A673 (cell line): ENCODE measurements at regions not wholly inside any gene's neighbourhood (a gene's known extent, or its start where the extent isn't known, plus 50 kb on each side); places are given as distances from the start of the nearest gene placed in this dataset.

Source experiments
- BruUV-seq: library from RNA; stranded (reverse); fragments of 400-500 nt; replicated peaks from 2 replicates; lab custom pipeline; 2021; lab: Mats Ljungman, UMichigan
- CTCF ChIA-PET: fragments of 300-600 bp; sonication (Branson Sonifier 250); formaldehyde crosslinking; loops from one replicate; lab custom pipeline; 2022; ENCODE audit warnings: antibody characterized with exemption; lab: Charles Lee
- POLR2A ChIA-PET: fragments of 300-600 bp; sonication (Branson Sonifier 250); formaldehyde crosslinking; loops from one replicate; lab custom pipeline; 2022; ENCODE audit warnings: antibody characterized with exemption; ENCODE audit not compliant: low non-redundant PET; lab: Charles Lee
- DNase-seq: peaks from one replicate; pipeline ENCODE4 v3.0.0-alpha.2; 2015; ENCODE audit warnings: low spot score
- H3K27ac ChIP-seq: fragments of 200-600 bp; sonication (generic); 2 replicates; pipeline ENCODE4 v1.5.1; 2016; ENCODE audit warnings: mixed run types, low read depth, mild to moderate bottlenecking, mixed read lengths, antibody characterized with exemption, low read length; ENCODE audit not compliant: poor library complexity, severe bottlenecking
- H3K27me3 ChIP-seq: fragments of 200-600 bp; sonication (generic); replicated peaks from 2 replicates; pipeline ENCODE4 v1.6.1; 2017; ENCODE audit warnings: mixed run types, low read depth, mild to moderate bottlenecking, mixed read lengths, antibody characterized with exemption, low read length; ENCODE audit not compliant: insufficient read depth, poor library complexity
- H3K36me3 ChIP-seq: fragments of 200-600 bp; sonication (generic); 2 replicates; pipeline ENCODE4 v1.6.1; 2016; ENCODE audit warnings: mixed run types, mild to moderate bottlenecking, mixed read lengths, antibody characterized with exemption, low read length; ENCODE audit not compliant: insufficient read depth, poor library complexity, severe bottlenecking
- H3K4me1 ChIP-seq: fragments of 200-600 bp; sonication (generic); 2 replicates; pipeline ENCODE4 v1.6.1; 2017; ENCODE audit warnings: mixed run types, mild to moderate bottlenecking, mixed read lengths, antibody characterized with exemption, low read length; ENCODE audit not compliant: insufficient read depth, poor library complexity, severe bottlenecking
- H3K4me3 ChIP-seq: fragments of 200-600 bp; sonication (generic); 2 replicates; pipeline ENCODE4 v1.5.1; 2016; ENCODE audit warnings: low read depth, mixed run types, mild to moderate bottlenecking, mixed read lengths, low read length; ENCODE audit not compliant: poor library complexity, severe bottlenecking
- H3K9me3 ChIP-seq: fragments of 200-600 bp; sonication (generic); 2 replicates; pipeline ENCODE4 v1.6.1; 2016; ENCODE audit warnings: mixed run types, low read depth, mild to moderate bottlenecking, mixed read lengths, antibody characterized with exemption, low read length; ENCODE audit not compliant: poor library complexity, severe bottlenecking
- EZH2 ChIP-seq: fragments of 200-600 bp; sonication (generic); IDR thresholded peaks from 2 replicates; pipeline ENCODE4 v1.6.1; 2017; ENCODE audit warnings: borderline replicate concordance, low read depth, mild to moderate bottlenecking, mixed read lengths, antibody characterized with exemption, low read length; ENCODE audit not compliant: poor library complexity, severe bottlenecking
- intact Hi-C: fragments of 100-400 bp; cut with micrococcal nuclease; formaldehyde crosslinking; loops from one replicate; pipeline ENCODE4 v1.10.0; 2022; ENCODE audit not compliant: unreplicated experiment
- TF ChIP-seq, protein P1 (sequence below): fragments of 300-800, 200-600 bp; sonication (generic); conservative IDR thresholded peaks from 2 replicates; pipeline ENCODE4 v1.5.1; 2017; ENCODE audit warnings: low read depth, mild to moderate bottlenecking, antibody characterized with exemption, low read length, moderate library complexity, mixed read lengths

- ChIA-PET CTCF (no interaction called here), POLR2A (no interaction called here)
- H3K27ac ChIP-seq: no peak overlapping the region
Observed at GRCh38 chr16:79263425-79263824, 337.1 kb downstream of the MAF start.

More at GRCh38 chr16:79263425-79263824, 337.1 kb downstream of the MAF start:
- H3K36me3 ChIP-seq: no peaks in the 10 kb centered on the region
- no peaks in the 10 kb centered on the region for H3K9me3 ChIP-seq
- H3K27me3 ChIP-seq: no peaks in the 10 kb centered on the region
- TF ChIP-seq, protein P1, sequence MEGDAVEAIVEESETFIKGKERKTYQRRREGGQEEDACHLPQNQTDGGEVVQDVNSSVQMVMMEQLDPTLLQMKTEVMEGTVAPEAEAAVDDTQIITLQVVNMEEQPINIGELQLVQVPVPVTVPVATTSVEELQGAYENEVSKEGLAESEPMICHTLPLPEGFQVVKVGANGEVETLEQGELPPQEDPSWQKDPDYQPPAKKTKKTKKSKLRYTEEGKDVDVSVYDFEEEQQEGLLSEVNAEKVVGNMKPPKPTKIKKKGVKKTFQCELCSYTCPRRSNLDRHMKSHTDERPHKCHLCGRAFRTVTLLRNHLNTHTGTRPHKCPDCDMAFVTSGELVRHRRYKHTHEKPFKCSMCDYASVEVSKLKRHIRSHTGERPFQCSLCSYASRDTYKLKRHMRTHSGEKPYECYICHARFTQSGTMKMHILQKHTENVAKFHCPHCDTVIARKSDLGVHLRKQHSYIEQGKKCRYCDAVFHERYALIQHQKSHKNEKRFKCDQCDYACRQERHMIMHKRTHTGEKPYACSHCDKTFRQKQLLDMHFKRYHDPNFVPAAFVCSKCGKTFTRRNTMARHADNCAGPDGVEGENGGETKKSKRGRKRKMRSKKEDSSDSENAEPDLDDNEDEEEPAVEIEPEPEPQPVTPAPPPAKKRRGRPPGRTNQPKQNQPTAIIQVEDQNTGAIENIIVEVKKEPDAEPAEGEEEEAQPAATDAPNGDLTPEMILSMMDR: no peak
- no peak for TF ChIP-seq EZH2
- intact Hi-C loops: no loop called here
- no TSS peak for BruUV-seq
- DNase-seq: no peak
- no peak overlapping the region for H3K4me3 ChIP-seq
- H3K4me1 ChIP-seq: no peaks in the 10 kb centered on the region
